ENCODE measurements at regions not wholly inside any gene's neighbourhood (a gene's known extent, or its start where the extent isn't known, plus 50 kb on each side); places are given as distances from the start of the nearest gene placed in this dataset.
A peak's percentile ranks its signal among the peaks of the same experiment; 100 is the strongest.
"Not testable (repeated sequence)": the region's sequence is repeated elsewhere in the genome, so short reads cannot be mapped to it uniquely, and the experiment has no call there.

- intact Hi-C loops (cut with DNase I) = loop anchor here (2.0 to 5.0 kb wide), 3 partner anchors 16 to 136 kb away; no protein-coding TSS in a partner anchor
- Histone ChIP-seq H3K27me3 (no peaks in the 10 kb centered on the region), H3K4me3 (no peak overlapping the region), H3K36me3 (no peaks in the 10 kb centered on the region), H3K27ac (peak overlapping the region; percentile 87), H3K9me3 (no peaks in the 10 kb centered on the region), H3K4me1 (peaks cover 2 to 34% of the 10 kb centered on the region in 2 donors)
- no peak for TF ChIP-seq CTCF (IDR thresholded peaks at IDR 0.05)
- no peak for DNase-seq (ENCODE audit: low spot score in 2 of 2)
These were observed 171.6 kb upstream of the TSC22D2 start for GRCh38 chr3:150236316-150237082.

GRCh38 chr3:150235799-150236198, 172.3 kb upstream of the TSC22D2 start:
- intact Hi-C loops (cut with DNase I) = loop anchor here (2.0 to 5.0 kb wide), 3 partner anchors 17 to 137 kb away; no protein-coding TSS in a partner anchor
- DNase-seq (ENCODE audit: low spot score in 2 of 2) = peak in 1 of 2 donors; percentile 78
- H3K4me1 ChIP-seq = peaks cover 2 to 34% of the 10 kb centered on the region in 2 donors
- peak overlapping the region; percentile 87 for H3K27ac ChIP-seq
- H3K27me3 ChIP-seq = no peaks in the 10 kb centered on the region
- no peaks in the 10 kb centered on the region for H3K9me3 ChIP-seq
- TF ChIP-seq CTCF (IDR thresholded peaks at IDR 0.05) = no peak
- no peaks in the 10 kb centered on the region for H3K36me3 ChIP-seq
- H3K4me3 ChIP-seq = no peak overlapping the region

- H3K27me3 ChIP-seq = no peaks in the 10 kb centered on the region
- H3K9me3 ChIP-seq = no peaks in the 10 kb centered on the region
- intact Hi-C loops (cut with DNase I) = no loop called here
- H3K27ac ChIP-seq = peak overlapping the region; percentile 10 to 62
- no peak for DNase-seq (ENCODE audit: low spot score in 2 of 2)
- H3K4me3 ChIP-seq = no peak overlapping the region
- TF ChIP-seq CTCF (IDR thresholded peaks at IDR 0.05) = no peak
- H3K4me1 ChIP-seq = peaks cover 2 to 25% of the 10 kb centered on the region in 2 donors
- H3K36me3 ChIP-seq = no peaks in the 10 kb centered on the region
These were observed 175.1 kb upstream of the TSC22D2 start for GRCh38 chr3:150232992-150233451.

- intact Hi-C loops (cut with DNase I) = no loop called here
- TF ChIP-seq CTCF (IDR thresholded peaks at IDR 0.05) = no peak
- no peaks in the 10 kb centered on the region for H3K27me3 ChIP-seq
- no peak for DNase-seq (ENCODE audit: low spot score in 2 of 2)
- H3K4me1 ChIP-seq = no peaks in the 10 kb centered on the region
- H3K9me3 ChIP-seq = no peaks in the 10 kb centered on the region
- H3K36me3 ChIP-seq = no peaks in the 10 kb centered on the region
- peak overlapping the region in 1 of 2 donors; percentile 4 for H3K27ac ChIP-seq
- no peak overlapping the region for H3K4me3 ChIP-seq
These were observed 178.1 kb upstream of the TSC22D2 start for GRCh38 chr3:150230037-150230436.

- H3K4me3 ChIP-seq; H3K4me1 ChIP-seq; H3K27me3 ChIP-seq; intact Hi-C loops (cut with DNase I); H3K27ac ChIP-seq; DNase-seq (ENCODE audit: low spot score in 2 of 2); H3K36me3 ChIP-seq; H3K9me3 ChIP-seq: not testable (repeated sequence)
These were observed 179.5 kb upstream of the TSC22D2 start for GRCh38 chr3:150228626-150229025.

GRCh38 chr3:150227839-150228238, 180.3 kb upstream of the TSC22D2 start:
- peak; percentile 42 to 66 (median 54) for TF ChIP-seq CTCF (IDR thresholded peaks at IDR 0.05)
- H3K4me1 ChIP-seq = no peaks in the 10 kb centered on the region
- no peaks in the 10 kb centered on the region for H3K36me3 ChIP-seq
- H3K4me3 ChIP-seq = no peak overlapping the region
- H3K27me3 ChIP-seq = no peaks in the 10 kb centered on the region
- H3K27ac ChIP-seq = no peak overlapping the region
- intact Hi-C loops (cut with DNase I) = loop anchor here (2.0 kb wide), 1 partner anchor 183 kb away; no protein-coding TSS in a partner anchor
- no peak for DNase-seq (ENCODE audit: low spot score in 2 of 2)
- H3K9me3 ChIP-seq = no peaks in the 10 kb centered on the region

Data from ascending aorta (tissue), 2 donors.